HG02852 (cell line): ENCODE measurements at regions not wholly inside any gene's neighbourhood (a gene's known extent, or its start where the extent isn't known, plus 50 kb on each side); places are given as distances from the start of the nearest gene placed in this dataset.

Source experiments
- ATAC-seq: cut with Tn5 transposase; IDR thresholded peaks from one replicate; pipeline ENCODE4 v1.9.1; 2021; ENCODE audit warnings: mild to moderate bottlenecking, moderate library complexity; ENCODE audit not compliant: unreplicated experiment

GRCh38 chr16:61332461-61332860 lies 703.8 kb downstream of the CDH8 start:
- ATAC-seq = no peak

- no peak for ATAC-seq
These were observed 712.2 kb downstream of the CDH8 start for GRCh38 chr16:61324044-61324443.

- ATAC-seq = no peak
These were observed 712.8 kb downstream of the CDH8 start for GRCh38 chr16:61323456-61323855.

DNA sequence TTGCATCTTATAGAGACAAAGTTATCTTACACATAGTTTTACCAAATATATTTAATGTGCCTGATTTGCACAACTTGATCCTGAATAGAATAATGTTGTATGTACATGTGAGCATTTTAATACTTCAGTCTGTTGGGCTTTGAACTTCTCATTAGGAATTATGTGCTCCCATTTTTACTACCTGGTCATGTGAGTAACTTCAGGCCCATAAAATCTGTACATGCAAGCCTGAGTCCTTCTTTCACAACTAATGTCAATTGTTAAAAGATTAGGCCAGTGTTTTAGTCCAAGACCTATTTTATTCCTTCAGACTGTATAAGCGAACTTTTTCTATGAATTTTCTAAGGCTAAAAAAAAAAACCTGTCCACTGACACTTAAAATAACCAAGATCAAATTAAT lies 715.4 kb downstream of the CDH8 start:
- no peak for ATAC-seq

DNA sequence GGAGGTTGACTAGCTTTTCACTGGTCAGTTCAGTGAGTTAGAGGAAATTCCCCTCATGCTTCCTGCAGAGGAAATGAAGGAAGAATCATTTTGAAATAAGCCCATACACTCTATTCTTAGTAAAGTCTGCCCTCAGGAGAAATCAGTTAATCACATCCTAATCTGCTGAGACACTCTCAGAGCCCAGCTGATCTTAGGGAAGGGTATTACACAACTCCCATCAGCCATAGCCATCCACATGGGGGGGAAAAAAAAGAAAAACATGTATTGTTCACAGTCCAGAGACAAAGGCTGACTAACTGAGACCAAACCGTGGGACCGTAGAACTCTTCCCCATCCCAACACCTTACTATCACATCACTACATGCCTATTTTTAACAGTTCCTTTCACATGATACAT lies 722.3 kb downstream of the CDH8 start:
- ATAC-seq = no peak

DNA sequence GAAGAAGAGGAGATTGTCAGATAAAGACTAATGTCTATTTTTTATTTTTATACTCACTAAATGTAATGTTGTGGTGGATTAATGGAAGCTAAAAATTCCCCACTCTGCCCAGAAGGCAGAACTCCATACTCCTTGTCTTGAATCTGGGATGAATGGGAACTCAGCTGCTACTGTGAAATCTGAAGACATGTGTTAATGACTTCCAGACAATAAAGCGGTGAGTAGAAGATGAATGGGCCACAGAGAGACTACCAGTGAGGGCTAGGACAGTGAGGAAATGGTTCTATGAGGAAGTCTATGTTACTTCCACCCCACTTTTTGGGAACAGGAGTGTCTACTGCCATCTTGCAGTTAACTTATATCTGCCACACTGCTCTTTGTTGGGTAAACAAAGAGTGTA lies 726.9 kb downstream of the CDH8 start:
- ATAC-seq = no peak

- no peak for ATAC-seq
These were observed 730.0 kb downstream of the CDH8 start for GRCh38 chr16:61306204-61306603.

- ATAC-seq = no peak
These were observed 739.4 kb downstream of the CDH8 start for GRCh38 chr16:61296814-61297213.

DNA sequence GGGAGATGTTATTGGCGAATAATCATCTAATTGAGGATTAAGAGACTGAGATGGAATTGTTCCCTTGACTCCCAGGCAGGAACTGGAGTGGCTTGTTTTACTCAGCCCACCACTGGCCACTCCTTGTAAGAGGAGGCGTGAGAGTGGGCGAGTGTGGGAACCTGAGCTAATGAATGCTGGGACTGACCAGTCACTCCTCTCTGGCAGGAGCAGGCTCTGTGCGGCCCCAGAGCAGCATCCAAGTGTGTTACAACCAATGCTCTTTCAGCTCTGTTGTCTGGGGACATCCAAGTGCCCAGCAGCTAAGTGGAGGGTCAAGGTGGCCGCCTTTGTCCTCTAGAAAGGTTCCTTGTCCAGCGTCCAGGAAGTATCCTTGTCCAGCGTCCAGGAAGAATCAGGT lies 739.9 kb downstream of the CDH8 start:
- ATAC-seq = no peak

DNA sequence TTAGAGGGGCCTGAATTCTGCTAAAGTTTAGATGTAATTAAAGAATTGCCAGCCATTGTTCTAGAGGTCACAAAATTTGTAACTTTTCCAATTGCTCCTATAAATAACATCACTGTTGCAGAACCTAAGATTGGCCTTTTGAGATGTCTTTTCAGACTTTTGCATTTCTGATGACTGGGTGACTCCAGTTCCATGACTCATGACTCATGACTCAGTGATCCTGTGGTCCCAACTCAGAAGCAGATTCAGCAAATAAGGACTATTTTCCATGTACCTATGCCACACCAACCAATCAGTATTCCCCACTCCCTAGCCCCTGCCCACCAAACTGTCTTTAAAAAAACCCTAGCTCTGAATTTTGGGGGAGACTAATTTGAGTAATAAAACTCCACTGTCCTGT lies 740.9 kb downstream of the CDH8 start:
- ATAC-seq = no peak

- no peak for ATAC-seq
These were observed 747.1 kb downstream of the CDH8 start for GRCh38 chr16:61289141-61289540.

DNA sequence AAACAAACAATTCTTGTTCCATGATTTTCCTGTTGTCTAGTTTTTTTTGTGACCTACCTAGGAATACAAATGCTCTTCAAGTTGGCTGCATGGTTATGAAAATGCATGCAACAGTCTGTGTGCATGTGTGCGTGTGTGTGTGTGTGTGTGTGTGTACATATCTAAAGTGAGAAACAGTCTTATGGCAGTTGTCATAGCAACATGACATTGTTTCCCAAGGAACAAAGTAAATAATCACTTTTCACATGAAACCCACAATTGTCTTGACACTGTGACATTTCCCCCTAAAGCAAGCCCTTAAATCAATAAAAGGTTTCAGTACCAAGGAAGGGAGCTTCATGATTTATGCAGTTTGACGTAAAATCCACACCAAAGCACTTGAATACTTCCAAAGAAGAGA lies 758.4 kb downstream of the CDH8 start:
- no peak for ATAC-seq

DNA sequence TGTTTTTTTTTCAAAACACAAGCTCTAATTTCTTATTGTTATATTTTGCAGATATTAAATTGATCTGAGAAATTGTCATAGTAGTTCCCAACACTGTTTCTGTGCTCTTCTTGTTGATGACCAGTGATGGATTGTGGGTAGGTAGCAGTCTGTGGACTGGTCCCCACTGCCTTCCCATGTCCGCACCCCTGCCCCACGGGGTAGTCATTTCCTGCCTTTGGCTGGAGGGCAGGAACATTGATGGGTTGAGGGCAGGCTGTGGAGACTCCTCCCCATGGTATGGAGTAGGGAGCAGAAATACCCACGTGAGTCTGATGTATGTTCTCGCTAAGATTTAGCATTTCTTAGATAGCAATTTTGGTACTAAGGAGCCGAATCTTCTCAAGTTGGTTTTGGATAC lies 762.0 kb downstream of the CDH8 start:
- no peak for ATAC-seq

- ATAC-seq = no peak
These were observed 765.5 kb downstream of the CDH8 start for GRCh38 chr16:61270726-61271125.

DNA sequence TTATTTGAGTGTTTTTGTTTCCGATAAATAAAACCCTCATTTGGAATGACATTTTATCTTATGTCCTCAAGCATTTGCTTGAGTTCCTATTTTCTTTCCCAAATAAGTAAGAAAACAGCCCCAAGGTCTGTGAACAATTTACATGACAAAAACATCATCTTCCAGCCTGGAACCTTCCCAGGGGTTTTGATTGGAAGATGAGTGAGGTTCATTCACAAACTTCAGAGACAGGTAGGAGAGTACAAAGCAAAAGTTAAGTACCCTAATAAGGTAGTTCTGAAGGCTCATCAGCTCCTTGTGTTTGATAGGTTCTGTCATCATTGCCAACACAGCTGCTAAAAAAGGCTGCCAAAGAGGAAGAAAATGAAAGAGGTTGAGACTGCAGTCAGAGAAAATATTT lies 772.8 kb downstream of the CDH8 start:
- ATAC-seq = no peak

- ATAC-seq = no peak
These were observed 774.9 kb downstream of the CDH8 start for GRCh38 chr16:61261315-61261714.

GRCh38 chr16:61246592-61246991 lies 789.6 kb downstream of the CDH8 start:
- ATAC-seq = no peak

DNA sequence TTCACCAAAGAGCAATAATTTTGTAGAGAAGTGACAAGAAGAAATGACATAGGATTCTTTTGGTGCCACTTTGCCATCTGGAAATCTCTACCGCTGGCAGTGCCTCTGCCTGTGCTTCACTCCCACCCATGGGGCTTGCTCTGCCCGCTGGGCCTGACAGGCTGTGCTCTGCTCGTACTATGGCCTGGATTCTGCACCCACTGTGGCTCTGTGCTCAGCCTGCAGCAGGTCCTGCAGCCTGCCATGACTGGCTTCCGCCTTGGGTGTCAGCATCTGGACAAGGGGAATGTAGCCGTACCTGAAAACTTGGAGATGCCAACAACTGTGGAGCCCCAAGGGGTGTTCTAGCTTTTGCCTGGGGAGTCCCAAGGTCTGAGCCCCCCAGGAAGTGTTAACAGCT lies 792.3 kb downstream of the CDH8 start:
- no peak for ATAC-seq

DNA sequence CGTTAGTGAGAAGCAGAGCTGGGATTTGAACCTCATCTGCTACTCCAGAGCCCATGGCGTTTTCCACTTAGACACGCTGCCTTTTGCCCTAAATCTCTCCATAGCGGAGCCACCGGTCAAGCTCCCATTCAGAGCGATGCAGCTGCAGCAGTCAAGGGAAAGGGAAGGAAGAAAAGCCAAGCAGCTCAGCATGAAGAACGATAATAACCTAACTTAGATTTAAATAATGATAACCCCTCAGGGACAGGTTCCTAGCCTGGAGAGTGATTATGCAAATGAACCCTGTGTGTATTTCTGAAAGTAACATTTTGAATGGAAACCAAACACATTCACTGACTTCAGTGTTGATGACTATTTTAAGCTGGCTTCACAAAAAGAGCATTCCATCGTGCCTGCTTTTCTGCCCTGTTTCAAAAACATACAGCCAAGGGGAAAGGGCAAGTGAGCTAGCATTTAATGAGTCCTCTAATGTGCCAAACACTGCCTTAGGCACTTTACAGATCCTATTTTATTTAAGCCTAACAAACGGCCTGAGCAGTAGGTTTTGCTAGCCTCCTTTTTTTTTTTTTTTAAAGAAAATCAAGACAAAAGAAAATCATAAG lies 798.3 kb downstream of the CDH8 start:
- ATAC-seq = no peak

DNA sequence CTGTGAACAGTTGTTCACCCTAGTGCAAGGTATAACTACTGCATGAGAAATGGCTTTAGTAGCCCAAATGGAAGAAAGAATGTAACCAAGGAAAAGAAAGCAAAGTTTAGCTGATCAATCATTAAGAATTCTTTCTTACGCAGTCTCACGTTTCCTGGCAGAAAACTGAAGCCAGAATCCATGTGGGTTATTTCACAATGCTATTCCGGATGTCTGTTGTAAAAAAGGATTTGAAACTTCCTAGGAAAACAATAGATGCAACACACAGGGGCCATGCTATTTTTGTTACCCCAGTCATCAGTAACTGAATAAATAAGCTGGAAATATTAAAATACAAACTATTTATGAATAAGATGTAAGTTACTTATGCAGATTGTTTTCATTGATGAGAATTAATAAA lies 802.5 kb downstream of the CDH8 start:
- no peak for ATAC-seq

GRCh38 chr16:61228371-61228770 lies 807.9 kb downstream of the CDH8 start:
- no peak for ATAC-seq

DNA sequence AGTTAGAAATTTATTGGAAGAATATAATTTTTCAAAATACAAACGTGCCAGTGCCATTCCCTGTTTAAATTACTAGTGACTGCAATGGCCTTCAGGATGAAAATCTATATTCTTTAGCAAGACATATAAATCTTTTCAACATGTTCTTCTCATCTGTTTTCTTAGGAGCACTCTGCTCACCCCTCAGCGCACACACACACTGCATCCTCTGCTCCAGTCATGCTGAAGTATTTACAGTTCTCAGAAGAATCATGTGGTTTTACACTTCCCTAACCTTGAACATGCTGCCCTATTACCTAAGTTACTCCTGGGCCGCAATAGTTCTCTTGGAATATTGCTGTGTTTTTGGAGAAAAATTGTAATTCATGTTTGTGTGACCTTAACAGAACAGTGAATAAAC lies 820.6 kb downstream of the CDH8 start:
- no peak for ATAC-seq

DNA sequence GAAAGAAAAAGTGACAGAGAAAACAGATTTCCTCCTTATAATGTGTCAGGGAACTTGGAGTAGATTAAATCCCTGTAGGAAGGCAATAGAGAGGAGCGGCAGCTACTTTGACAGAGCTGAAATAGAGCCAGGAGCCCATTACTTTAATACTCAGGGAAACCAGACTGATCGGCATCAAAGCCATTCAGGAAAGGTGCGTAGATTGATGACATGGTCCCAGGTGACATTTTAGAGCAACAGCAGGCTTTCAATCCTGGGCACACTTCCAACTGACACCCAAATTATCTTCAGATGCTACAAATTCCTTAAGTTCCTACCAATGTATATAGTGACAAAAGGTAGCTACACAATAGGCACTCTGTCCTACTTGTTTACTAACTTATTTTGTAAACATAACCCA lies 821.5 kb downstream of the CDH8 start:
- ATAC-seq = no peak

GRCh38 chr16:61210076-61210475 lies 826.2 kb downstream of the CDH8 start:
- ATAC-seq = no peak
